Gastroesophageal sphincter (tissue), 3 donors: ENCODE measurements at regions not wholly inside any gene's neighbourhood (a gene's known extent, or its start where the extent isn't known, plus 50 kb on each side); places are given as distances from the start of the nearest gene placed in this dataset.

Experiments used
- CTCF ChIP-seq, 4 experiments: fragments of 200-600 bp in 2 of 4; fragments of 450-650 bp in 2 of 4; sonication (generic) in 1 of 4; IDR thresholded peaks; one replicate each; pipeline ENCODE4 v1.5.1; 2017 to 2019; ENCODE audit warnings: antibody characterized with exemption in 4 of 4, mild to moderate bottlenecking in 2 of 4, moderate library complexity in 2 of 4
- EP300 ChIP-seq: sonication (generic); formaldehyde crosslinking; IDR thresholded peaks from one replicate; pipeline ENCODE4 v1.6.1; 2017; ENCODE audit warnings: antibody characterized with exemption, mild to moderate bottlenecking
- POLR2A ChIP-seq, 2 donors: fragments of 450-650 bp; IDR thresholded peaks; one replicate each; pipeline ENCODE4 v1.6.1; 2017; ENCODE audit warnings: antibody characterized with exemption in 2 of 2, mild to moderate bottlenecking in 2 of 2, moderate library complexity in 1 of 2
- POLR2AphosphoS5 ChIP-seq: sonication (generic); formaldehyde crosslinking; IDR thresholded peaks from one replicate; pipeline ENCODE4 v1.6.1; 2017; ENCODE audit warnings: antibody characterized with exemption

- TF ChIP-seq CTCF (IDR thresholded peaks at IDR 0.05) (no peak), POLR2A (IDR thresholded peaks at IDR 0.05) (no peak), EP300 (no peak), POLR2AphosphoS5 (no peak)
These were observed 233.2 kb upstream of the NR5A2 start for GRCh38 chr1:199794105-199794863.
